ENCODE measurements at regions not wholly inside any gene's neighbourhood (a gene's known extent, or its start where the extent isn't known, plus 50 kb on each side); places are given as distances from the start of the nearest gene placed in this dataset.
"Not testable (repeated sequence)": the region's sequence is repeated elsewhere in the genome, so short reads cannot be mapped to it uniquely, and the experiment has no call there.

- not testable (repeated sequence) for DNase-seq
Observed at GRCh38 chr7:65145710-65146109, 139.2 kb upstream of the ERV3-1 start.

- DNase-seq = not testable (repeated sequence)
Observed at GRCh38 chr7:65145008-65145407, 138.5 kb upstream of the ERV3-1 start.

GRCh38 chr7:65144557-65144956, 138.1 kb upstream of the ERV3-1 start:
- not testable (repeated sequence) for DNase-seq

- not testable (repeated sequence) for DNase-seq
Observed at GRCh38 chr7:65144119-65144518, 137.6 kb upstream of the ERV3-1 start.

- DNase-seq = not testable (repeated sequence)
Observed at GRCh38 chr7:65141894-65142293, 135.4 kb upstream of the ERV3-1 start.

GRCh38 chr7:65141405-65141778, 134.9 kb upstream of the ERV3-1 start:
- DNase-seq = not testable (repeated sequence)

GRCh38 chr7:65140543-65141404, 134.3 kb upstream of the ERV3-1 start:
- not testable (repeated sequence) for DNase-seq

GRCh38 chr7:65136850-65137249, 130.4 kb upstream of the ERV3-1 start:
- DNase-seq = not testable (repeated sequence)

GRCh38 chr7:65133087-65133486, 126.6 kb upstream of the ERV3-1 start:
- not testable (repeated sequence) for DNase-seq

- not testable (repeated sequence) for DNase-seq
Observed at GRCh38 chr7:65132256-65132655, 125.8 kb upstream of the ERV3-1 start.

GRCh38 chr7:65127364-65127763, 120.9 kb upstream of the ERV3-1 start:
- not testable (repeated sequence) for DNase-seq

- DNase-seq = not testable (repeated sequence)
Observed at GRCh38 chr7:65124600-65124999, 118.1 kb upstream of the ERV3-1 start.

- DNase-seq = not testable (repeated sequence)
Observed at GRCh38 chr7:65105650-65106203, 99.2 kb upstream of the ERV3-1 start.

GRCh38 chr7:65100499-65100898, 94.0 kb upstream of the ERV3-1 start:
- DNase-seq = not testable (repeated sequence)

- DNase-seq = not testable (repeated sequence)
Observed at GRCh38 chr7:65081669-65082055, 75.2 kb upstream of the ERV3-1 start.

GRCh38 chr7:65080799-65081668, 74.5 kb upstream of the ERV3-1 start:
- peak; percentile 94 for DNase-seq

GRCh38 chr7:65074959-65075358, 68.5 kb upstream of the ERV3-1 start:
- not testable (repeated sequence) for DNase-seq

- DNase-seq = not testable (repeated sequence)
Observed at GRCh38 chr7:65073160-65073559, 66.7 kb upstream of the ERV3-1 start.

GRCh38 chr7:65071854-65072431, 65.5 kb upstream of the ERV3-1 start:
- not testable (repeated sequence) for DNase-seq

- not testable (repeated sequence) for DNase-seq
Observed at GRCh38 chr7:65069476-65069875, 63.0 kb upstream of the ERV3-1 start.

GRCh38 chr7:65062566-65062965, 56.1 kb upstream of the ERV3-1 start:
- DNase-seq = not testable (repeated sequence)

GRCh38 chr7:65059247-65059646, 52.8 kb upstream of the ERV3-1 start:
- DNase-seq = not testable (repeated sequence)

Data from CD4-positive, alpha-beta T cell treated with Interferon gamma for 1 hour (primary cell).